Stomach (tissue), 8 donors: ENCODE measurements at regions not wholly inside any gene's neighbourhood (a gene's known extent, or its start where the extent isn't known, plus 50 kb on each side); places are given as distances from the start of the nearest gene placed in this dataset.

Experiments
- DNase-seq, 2 donors: peaks; one replicate each; pipeline versions ENCODE4 v3.0.0 to v3.0.0-alpha.2; 2013 to 2019
- H3K27ac ChIP-seq, 5 donors: fragments of 200-600 bp in 4 of 5; sonication (generic) in 4 of 5; one replicate each; pipeline ENCODE4 v1.5.1; 2013 to 2019; ENCODE audit warnings: mild to moderate bottlenecking in 1 of 5, moderate library complexity in 1 of 5
- H3K27me3 ChIP-seq, 3 donors: fragments of 200-600 bp; sonication (generic); one replicate each; pipeline ENCODE4 v1.5.1; 2017 to 2019; ENCODE audit warnings: mixed run types in 1 of 3
- H3K36me3 ChIP-seq, 4 donors: fragments of 200-600 bp; sonication (generic); 1 replicate in 3 of 4; 2 replicates in 1 of 4; pipeline ENCODE4 v1.5.1; 2016 to 2019
- H3K4me1 ChIP-seq, 4 donors: fragments of 200-600 bp; sonication (generic); one replicate each; pipeline ENCODE4 v1.5.1; 2016 to 2019
- H3K4me3 ChIP-seq, 4 donors: fragments of 200-600 bp; sonication (generic) in 3 of 4; one replicate each; pipeline ENCODE4 v1.5.1; 2016 to 2019; ENCODE audit warnings: mild to moderate bottlenecking in 1 of 4
- H3K9me3 ChIP-seq, 4 donors: fragments of 200-600 bp; sonication (generic); one replicate each; pipeline ENCODE4 v1.5.1; 2016 to 2019
- EP300 ChIP-seq: sonication (generic); formaldehyde crosslinking; IDR thresholded peaks from one replicate; pipeline ENCODE4 v1.6.1; 2017; ENCODE audit warnings: antibody characterized with exemption
- POLR2A ChIP-seq, 4 donors: fragments of 450-650 bp; IDR thresholded peaks; one replicate each; pipeline ENCODE4 v1.6.1; 2016; ENCODE audit warnings: antibody characterized with exemption in 4 of 4, control low read depth in 2 of 4, mild to moderate bottlenecking in 1 of 4, moderate library complexity in 1 of 4
- POLR2AphosphoS5 ChIP-seq, 3 donors: sonication (generic); formaldehyde crosslinking; IDR thresholded peaks; one replicate each; pipeline ENCODE4 v1.6.1; 2016; ENCODE audit warnings: antibody characterized with exemption in 3 of 3
- WGBS, 5 donors: extraction: QIAGEN DNeasy Blood & Tissue Kit in 3 of 5; methylation state at CpG; one replicate each; pipeline versions ENCODE4 v1.1.5 to v1.1.7; 2013 to 2018; 5-methylcytosine and 5-hydroxymethylcytosine counted together
- intact Hi-C: fragments of 100-400 bp; cut with DNase I; formaldehyde crosslinking; loops from one replicate; pipeline ENCODE4 v1.15.1; 2023; ENCODE audit warnings: low total_unique reads
- TF ChIP-seq, protein P1 (sequence below), 7 experiments: fragments of 450-650 bp in 4 of 7; fragments of 200-600 bp in 3 of 7; sonication (generic) in 3 of 7; IDR thresholded peaks; one replicate each; pipeline ENCODE4 v1.5.1; 2016 to 2019; ENCODE audit warnings: antibody characterized with exemption in 7 of 7, control low read depth in 2 of 7, mild to moderate bottlenecking in 1 of 7
- donor health status: healthy with polysubstance abuse.
- donor health status: Bipolar disorder and iron deficiency.
- donor health status: healthy.

DNA sequence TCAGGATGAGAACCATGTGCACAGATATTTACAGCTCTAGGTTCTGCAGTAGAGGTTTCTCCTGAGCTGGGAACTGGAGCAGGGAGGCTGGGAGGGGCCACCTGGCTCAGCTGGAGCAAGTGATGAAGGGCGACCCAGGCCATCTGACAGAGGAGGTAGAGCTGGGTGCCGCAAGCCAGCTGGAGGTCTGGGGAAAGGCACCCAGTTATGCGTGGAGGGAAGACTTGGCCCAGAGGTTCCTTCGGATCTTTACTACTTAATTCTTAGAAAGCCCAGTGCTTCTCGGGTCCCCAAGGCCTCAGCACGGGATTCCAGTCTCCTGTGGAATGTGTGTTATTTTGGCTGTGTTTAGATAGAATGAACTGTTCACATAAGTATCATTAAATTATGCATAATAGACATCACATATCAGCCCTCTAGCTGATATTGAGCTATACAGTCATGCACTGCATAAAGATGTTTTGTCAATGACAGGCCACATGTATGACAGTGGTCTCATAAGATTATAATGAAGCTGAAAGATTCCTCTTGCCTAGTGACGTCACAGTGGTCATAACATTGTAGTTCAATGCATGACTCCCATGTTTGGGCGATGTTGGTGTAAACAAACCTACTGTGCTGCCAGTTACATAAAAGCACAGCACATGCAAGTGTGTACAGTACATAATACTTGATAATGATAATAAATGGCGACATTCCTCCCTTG, 245.1 kb downstream of the RHOU start:
- H3K27ac ChIP-seq, result peak overlapping the region in 1 of 5 donors; percentile 78
- 78 to 90% (median 85%) methylated on average over 9 of the region's 9 CpGs for WGBS, 5 donors
- no peaks in the 10 kb centered on the region for H3K36me3 ChIP-seq
- no peaks in the 10 kb centered on the region for H3K9me3 ChIP-seq
- no peaks in the 10 kb centered on the region for H3K27me3 ChIP-seq
- DNase-seq, result no peak
- no peak overlapping the region for H3K4me3 ChIP-seq
- intact Hi-C loops, result no loop called here
- TF ChIP-seq POLR2AphosphoS5 (IDR thresholded peaks at IDR 0.05) (no peak), EP300 (no peak), POLR2A (IDR thresholded peaks at IDR 0.05) (no peak)
- TF ChIP-seq, protein P1, sequence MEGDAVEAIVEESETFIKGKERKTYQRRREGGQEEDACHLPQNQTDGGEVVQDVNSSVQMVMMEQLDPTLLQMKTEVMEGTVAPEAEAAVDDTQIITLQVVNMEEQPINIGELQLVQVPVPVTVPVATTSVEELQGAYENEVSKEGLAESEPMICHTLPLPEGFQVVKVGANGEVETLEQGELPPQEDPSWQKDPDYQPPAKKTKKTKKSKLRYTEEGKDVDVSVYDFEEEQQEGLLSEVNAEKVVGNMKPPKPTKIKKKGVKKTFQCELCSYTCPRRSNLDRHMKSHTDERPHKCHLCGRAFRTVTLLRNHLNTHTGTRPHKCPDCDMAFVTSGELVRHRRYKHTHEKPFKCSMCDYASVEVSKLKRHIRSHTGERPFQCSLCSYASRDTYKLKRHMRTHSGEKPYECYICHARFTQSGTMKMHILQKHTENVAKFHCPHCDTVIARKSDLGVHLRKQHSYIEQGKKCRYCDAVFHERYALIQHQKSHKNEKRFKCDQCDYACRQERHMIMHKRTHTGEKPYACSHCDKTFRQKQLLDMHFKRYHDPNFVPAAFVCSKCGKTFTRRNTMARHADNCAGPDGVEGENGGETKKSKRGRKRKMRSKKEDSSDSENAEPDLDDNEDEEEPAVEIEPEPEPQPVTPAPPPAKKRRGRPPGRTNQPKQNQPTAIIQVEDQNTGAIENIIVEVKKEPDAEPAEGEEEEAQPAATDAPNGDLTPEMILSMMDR (IDR thresholded peaks at IDR 0.05), result no peak
- H3K4me1 ChIP-seq, result peaks cover 9 to 19% (median 13%) of the 10 kb centered on the region in 4 donors

DNA sequence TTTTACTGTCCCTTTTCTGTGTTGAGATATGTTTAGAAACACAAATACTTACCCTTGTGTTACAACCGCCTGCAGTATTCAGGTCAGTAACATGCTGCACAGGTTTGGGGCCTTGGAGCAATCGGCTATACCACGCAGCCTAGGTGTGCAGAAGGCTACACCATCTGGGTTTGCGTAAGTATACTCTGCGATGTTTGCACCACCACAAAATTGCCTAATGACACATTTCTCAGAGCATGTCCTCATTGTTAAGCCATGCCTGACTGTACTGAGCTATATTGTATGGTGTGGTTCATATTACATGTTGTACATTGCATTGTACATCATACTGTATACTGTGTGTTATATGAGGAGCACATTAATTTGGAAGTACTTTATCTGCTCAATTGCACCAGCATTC, 247.4 kb downstream of the RHOU start:
- Histone ChIP-seq H3K36me3 (no peaks in the 10 kb centered on the region), H3K9me3 (no peaks in the 10 kb centered on the region), H3K27ac (no peak overlapping the region), H3K4me3 (no peak overlapping the region), H3K27me3 (no peaks in the 10 kb centered on the region), H3K4me1 (peaks cover 9 to 37% (median 25%) of the 10 kb centered on the region in 4 donors)
- no peak for TF ChIP-seq EP300
- TF ChIP-seq, protein P1 (IDR thresholded peaks at IDR 0.05), result no peak
- TF ChIP-seq POLR2AphosphoS5 (IDR thresholded peaks at IDR 0.05), result no peak
- no peak for TF ChIP-seq POLR2A (IDR thresholded peaks at IDR 0.05)
- intact Hi-C loops, result no loop called here
- WGBS, 5 donors, result 89 to 95% (median 92%) methylated on average over 5 of the region's 5 CpGs
- DNase-seq, result no peak

DNA sequence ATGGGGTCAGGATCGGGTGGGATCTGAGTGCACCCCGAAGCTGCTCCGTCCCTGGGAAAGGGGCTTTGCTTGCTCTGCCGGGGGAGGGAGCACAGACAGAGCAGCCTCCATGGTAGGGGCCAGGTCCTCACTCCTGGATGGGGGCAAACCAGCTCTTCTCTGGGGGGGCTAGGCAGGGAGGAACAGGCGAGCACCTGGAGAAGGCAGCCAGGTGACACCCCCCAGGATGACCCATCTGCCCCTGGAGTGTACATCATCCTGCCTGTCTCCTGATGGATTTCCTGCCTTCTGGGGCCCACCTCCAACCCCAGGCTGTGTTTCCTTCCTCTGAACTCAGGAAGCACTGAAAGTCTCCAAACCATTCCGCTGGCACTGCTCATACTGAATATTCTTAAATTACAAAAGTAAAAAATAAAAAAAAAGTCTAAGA, 248.0 kb downstream of the RHOU start:
- Histone ChIP-seq H3K27me3 (no peaks in the 10 kb centered on the region), H3K4me1 (peaks cover 9 to 32% (median 24%) of the 10 kb centered on the region in 4 donors), H3K36me3 (no peaks in the 10 kb centered on the region), H3K9me3 (no peaks in the 10 kb centered on the region), H3K27ac (peak overlapping the region in 1 of 5 donors; percentile 22), H3K4me3 (no peak overlapping the region)
- no peak for TF ChIP-seq POLR2A (IDR thresholded peaks at IDR 0.05)
- TF ChIP-seq EP300, result no peak
- TF ChIP-seq, protein P1 (IDR thresholded peaks at IDR 0.05), result no peak
- TF ChIP-seq POLR2AphosphoS5 (IDR thresholded peaks at IDR 0.05), result no peak
- intact Hi-C loops, result no loop called here
- no peak for DNase-seq
- WGBS, 5 donors, result 90 to 95% (median 92%) methylated on average over 5 to 6 of the region's 6 CpGs

DNA sequence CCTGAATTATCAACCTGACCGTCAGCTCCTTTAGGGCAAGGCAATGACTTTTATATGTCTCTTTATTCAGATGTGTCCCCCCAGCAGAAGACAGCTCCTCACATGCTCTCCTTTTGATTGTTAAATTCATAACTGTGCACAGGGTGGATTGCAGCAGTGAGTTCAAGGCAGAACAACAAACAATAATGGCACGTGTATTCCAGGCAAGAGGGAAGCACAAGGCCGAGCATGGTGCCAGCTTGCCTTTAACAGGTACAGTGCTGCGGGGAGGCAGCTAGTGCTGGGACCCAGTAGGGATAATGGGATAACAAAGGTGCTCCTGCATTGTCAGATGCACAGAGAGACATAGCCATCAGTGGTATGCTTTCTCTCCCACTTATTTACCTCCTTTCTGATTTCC, 248.4 kb downstream of the RHOU start:
- H3K27me3 ChIP-seq, result no peaks in the 10 kb centered on the region
- H3K4me3 ChIP-seq, result no peak overlapping the region
- whole genome bisulfite sequencing, 5 donors, result 67 to 82% (median 77%) methylated on average over 4 of the region's 4 CpGs
- H3K4me1 ChIP-seq, result peaks cover 6 to 31% (median 19%) of the 10 kb centered on the region in 4 donors
- no peaks in the 10 kb centered on the region for H3K9me3 ChIP-seq
- intact Hi-C loops, result no loop called here
- H3K36me3 ChIP-seq, result no peaks in the 10 kb centered on the region
- DNase-seq, result no peak
- no peak overlapping the region for H3K27ac ChIP-seq
- TF ChIP-seq EP300, result no peak
- TF ChIP-seq POLR2AphosphoS5 (IDR thresholded peaks at IDR 0.05), result no peak
- TF ChIP-seq, protein P1 (IDR thresholded peaks at IDR 0.05), result no peak
- TF ChIP-seq POLR2A (IDR thresholded peaks at IDR 0.05), result no peak
